KG1 (cell line): ENCODE measurements at regions not wholly inside any gene's neighbourhood (a gene's known extent, or its start where the extent isn't known, plus 50 kb on each side); places are given as distances from the start of the nearest gene placed in this dataset.

Source experiments
- DNase-seq: peaks from one replicate; lab custom pipeline; 2025; lab: John Stamatoyannopoulos, UW

DNA sequence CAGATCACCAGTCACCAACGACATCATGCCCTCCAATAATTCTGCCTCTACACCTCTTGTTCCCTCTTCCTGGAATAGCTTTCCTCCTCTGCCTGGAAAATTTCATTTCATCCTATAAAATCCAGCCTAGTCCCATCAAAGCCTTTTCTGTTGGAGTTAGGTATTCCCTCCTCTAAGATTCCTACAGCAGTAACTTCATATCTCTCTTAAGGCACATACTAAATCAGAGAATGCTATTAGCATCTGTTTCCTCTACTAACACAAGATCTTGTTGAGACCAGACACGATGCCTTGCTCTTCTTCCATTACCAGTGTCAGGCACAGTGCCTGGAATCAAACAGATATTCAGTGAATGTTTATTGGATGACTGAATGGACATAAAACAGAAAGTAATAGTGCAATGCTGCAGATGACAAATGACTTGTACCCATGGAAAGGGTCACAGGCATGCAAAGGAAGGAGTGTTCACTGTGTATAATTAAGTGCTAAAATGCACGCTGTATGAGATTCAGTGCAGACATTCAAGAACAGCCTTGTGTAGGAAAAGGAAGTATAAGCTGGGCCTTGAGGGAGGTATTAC, 342.0 kb upstream of the ACVR2A start:
- DNase-seq = no peak

DNA sequence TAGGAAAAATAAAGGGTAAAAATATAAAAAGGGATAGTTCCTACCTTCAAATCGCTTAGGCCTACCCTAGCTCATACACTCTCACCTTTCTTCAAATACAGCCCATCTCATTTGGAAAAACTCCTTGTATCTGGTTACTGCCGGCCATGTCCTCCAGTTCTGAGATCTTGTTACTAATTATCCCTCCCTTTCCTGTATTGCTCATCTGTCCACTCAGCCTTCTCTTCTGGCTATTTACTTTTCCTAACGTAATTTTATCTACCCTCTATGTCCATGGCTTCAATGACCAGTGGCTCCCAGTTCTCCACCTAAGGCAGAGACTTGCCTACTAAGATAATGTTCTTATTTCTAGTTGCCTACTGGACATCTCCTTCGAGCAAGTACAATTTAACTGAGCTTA, 342.9 kb upstream of the ACVR2A start:
- no peak for DNase-seq

DNA sequence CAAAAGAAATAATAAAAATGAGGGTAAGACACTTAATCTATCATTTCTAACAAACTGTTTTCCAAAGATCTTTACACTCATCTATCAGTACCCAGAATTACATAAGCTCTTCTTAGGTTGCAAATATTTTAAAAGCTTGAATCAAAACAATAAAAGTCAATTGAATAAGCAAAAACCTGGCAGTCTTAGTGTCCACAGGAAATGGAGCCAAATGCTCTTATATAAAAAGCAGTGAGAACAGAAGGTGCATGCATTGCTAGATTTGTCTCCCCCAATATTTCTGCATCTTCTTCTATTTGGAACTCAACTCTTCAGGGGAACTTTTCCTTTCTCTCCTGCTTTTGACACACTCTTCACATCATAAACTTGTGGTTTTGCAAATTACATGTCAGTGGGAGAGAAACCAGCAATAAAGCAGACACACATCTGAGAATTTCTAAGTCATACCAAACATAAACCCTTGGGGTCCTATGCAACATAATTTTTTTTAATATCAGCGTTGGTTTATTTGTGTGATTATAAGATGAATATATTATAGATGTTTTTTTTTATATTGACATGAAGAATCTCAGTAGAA, 343.9 kb upstream of the ACVR2A start:
- DNase-seq = no peak

DNA sequence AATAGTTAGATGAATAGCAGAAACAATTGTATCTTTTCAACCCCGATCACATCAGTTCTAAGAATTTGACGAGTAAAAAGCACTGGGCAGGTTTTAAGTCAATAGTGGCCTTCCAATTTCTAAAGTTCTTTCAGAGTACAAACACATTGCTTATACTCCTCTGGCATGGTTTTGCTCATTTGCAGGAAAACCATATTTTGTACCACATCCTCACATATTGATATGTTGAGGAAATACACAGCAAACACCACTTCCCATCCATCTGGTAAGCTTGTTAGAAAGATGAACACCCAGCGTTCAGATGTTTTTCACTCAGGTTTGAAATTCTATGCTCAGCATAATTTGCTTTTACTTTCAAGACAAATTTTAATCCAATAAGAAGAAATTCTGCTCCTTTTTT, 344.6 kb upstream of the ACVR2A start:
- peak; percentile 63 for DNase-seq

DNA sequence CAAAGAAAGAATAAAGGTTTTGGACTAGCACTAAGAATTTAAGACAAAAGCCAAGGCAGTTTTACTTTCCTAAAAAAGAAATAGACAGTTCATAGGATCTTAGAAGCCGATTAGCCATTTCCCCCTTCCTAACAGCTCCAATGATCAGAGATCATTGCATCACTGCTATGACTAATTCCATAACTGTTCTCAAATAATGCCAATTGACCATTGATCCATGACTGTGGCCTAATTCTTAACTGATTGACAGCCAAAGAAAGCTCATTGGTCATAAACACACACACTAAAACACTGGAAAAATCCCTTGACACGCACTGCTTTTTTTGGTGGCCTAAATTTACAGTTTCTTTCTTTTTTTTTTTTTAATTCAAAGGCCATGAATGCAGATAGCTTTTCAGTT, 345.0 kb upstream of the ACVR2A start:
- peak; percentile 59 for DNase-seq

DNA sequence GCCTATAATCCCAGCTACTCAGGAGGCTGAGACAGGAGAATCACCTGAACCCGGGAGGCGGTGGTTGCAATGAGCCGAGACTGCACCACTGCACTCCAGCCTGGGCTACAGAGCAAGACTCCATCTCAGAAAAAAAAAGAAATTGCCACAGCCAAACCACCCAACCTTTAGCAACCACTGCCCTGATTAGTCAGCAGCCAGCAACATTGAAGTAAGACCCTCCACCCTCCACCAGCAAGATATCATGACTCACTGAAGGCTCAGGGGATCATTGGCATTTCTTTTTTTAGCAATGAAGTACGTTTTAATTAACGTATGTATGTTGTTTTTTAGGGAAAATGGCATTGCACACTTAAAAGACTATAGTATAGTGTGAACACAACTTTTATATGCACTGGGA, 349.1 kb upstream of the ACVR2A start:
- DNase-seq = no peak

DNA sequence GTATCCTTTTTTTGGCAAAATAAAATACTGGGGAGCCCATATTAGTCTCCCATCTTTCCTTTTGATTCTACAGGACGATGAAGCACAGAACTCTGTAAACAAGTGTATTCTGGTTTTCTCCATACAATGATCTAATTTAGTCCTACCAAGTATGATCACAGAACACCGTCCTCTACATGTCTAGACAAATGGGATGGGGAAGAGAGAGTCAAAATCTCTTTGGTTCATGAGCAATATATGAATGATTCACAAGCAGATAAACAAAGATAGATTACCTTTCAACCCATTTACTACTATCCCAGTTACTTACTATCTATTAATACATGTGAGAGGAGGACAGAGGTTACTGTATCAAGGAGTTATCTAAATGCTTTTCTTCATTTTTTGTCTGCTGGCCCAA, 352.4 kb upstream of the ACVR2A start:
- no peak for DNase-seq

DNA sequence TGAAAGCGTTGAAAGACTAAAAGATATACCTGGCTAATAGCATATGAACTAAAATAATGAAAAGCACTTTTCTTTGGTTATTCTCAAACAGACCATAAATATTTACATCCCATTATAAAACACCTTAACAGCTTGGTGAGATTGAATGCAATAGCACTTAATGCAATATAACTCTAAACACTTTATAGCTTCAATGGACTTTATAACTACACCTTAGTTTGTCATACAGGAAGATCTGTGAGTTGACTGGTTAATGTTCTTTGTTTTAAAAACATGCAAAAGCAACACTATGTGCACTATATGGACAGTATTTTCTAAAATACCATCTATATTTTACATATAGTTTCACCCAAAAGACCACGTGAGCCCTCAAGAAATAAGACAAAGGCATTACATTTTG, 353.3 kb upstream of the ACVR2A start:
- no peak for DNase-seq

DNA sequence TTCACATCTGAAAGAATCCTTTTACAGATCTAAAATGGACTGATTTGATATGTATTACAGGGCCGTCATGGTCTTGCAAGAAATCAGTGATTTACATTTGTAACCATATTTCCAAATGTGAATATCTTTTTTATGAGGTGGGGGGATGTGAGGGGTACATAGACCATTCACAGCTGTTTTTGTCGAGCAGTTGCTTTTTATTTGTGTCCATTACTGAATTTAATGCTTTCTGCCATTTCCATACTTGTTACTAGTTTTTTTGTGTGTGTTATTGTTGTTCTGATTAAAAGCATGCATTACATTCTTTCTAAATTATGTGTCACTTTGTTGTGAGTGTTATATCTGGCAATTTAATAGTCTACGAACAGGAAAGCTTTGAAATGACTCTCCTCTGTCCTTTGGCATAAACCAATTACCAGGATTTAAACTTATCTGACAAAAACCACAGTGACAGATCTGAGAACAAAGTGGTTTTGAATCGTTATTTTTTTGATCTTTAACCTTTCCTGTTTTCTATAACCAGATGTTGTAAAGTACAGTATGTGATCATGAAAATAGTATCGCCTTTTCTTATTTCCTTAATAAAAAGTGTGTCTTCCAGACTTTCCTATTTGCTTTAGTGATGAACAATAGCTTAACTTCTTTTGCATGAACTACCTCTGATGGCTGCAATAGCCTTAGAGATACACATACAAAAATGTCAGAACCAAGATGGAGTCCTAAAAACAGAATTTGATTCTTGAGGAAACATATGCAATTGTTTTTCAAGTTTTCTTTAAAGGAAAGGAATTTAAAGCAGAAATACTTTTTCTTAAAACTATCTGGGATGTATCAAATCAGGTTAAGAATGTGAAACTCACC, 354.2 kb upstream of the ACVR2A start:
- no peak for DNase-seq

DNA sequence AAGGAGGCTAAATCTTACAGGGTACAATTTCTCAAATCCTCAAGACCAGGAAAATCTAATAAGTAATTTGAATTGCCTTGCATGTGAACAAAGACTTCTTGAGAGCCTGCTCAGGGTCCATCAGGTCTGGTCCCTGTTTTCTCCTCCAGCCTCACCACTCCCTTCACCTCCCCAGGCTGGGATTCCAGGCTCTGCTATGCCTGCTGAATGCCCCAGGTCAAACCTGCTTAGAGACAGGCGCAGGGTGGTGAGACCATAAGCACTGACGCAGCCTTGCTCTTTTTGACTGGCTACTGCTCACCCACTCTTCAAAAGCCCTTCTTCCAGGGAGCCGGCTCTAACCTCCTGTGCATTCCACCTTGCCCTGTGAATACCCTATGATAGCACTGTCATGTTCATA, 356.4 kb upstream of the ACVR2A start:
- no peak for DNase-seq

DNA sequence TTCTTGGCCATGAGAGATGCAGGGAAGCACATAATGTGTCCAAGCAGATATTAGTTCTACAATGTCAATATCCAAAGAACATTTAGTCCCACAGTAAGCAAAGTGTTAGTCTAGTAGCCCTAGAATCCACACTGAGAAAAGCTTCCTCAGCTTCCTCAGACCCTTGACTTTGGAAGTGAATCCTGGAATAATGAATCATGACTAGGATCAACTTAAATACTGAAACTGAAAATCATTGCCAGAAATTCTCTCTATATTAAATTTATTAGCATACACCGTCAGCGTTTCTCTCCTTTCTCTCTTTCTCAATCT, 356.9 kb upstream of the ACVR2A start:
- DNase-seq = no peak

DNA sequence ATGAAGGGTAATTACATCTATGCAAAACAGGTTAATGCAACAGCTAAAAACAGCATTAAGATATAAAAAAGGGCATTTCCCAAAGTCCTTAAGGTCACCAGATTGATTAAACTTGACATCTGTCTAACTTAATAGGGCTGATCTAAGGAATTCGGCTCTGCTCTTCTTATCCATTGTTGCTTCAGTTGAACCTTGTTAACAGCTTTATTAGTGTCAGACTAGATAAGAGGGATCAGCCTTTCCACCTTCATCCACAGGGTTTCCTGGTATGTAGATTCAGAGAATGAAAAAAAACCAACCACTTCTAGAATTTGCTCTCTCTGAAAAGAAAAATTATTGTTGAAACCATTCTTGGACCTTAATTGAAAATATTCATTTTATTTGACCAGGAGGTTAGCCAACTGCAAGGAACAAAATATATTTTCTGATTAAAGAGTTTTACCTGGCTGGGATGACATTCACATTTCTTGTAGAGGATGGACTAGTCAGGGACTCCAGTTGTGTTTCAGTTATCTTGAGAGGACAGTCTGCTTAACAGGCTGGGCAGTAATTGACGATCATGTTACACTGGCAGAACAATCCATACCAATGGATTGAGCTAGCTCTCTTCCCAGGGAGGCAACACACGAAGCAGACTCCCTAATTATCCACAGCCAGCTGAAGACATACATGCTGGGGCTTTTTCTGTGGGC, 357.4 kb upstream of the ACVR2A start:
- DNase-seq = no peak

DNA sequence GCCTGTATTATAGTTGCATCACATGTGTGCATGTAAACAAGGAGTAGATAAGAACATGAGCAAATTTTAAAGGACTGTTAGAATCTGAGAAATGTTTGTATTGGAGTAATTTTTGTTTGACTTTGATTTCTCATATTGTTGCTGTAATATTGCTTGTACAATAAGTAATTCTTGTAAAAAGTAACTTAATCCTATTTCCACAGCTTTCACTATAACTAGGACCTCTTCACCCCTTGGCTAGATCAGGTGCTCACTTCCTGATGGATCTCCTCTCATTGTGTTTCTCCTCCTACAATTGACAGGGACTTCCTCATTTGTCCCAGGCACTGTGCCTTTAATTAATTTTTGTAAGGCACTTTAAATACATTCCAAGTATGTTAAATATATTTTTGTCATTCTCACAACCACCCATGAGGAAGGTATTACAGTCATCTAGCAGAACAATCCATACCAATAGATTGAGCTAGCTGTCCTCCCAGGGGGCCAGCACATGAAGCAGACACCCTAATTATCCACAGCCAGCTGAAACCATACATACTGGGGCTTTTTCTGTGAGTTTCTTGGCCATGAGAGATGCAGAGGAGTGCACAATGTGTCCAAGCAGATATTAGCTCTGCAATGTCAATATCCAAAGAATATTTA, 359.5 kb upstream of the ACVR2A start:
- DNase-seq = no peak

DNA sequence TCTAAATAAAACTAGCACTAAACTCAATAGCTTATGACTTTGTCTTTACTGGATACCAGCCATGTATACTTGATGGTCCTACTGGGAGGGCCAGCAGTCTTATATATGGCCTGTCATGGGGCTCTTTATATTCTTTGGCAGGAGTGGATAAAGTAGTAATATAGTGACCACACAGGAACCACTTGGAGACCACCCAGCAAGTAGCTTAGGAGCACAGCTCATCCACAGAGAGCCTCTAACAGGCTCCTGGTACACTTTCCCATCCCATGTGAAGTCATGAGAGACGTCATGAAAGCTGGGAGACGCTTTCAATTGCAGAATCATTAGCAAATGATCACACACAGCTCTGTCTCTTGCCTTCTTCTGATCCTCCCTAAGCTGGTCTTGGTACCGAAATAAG, 360.9 kb upstream of the ACVR2A start:
- no peak for DNase-seq

DNA sequence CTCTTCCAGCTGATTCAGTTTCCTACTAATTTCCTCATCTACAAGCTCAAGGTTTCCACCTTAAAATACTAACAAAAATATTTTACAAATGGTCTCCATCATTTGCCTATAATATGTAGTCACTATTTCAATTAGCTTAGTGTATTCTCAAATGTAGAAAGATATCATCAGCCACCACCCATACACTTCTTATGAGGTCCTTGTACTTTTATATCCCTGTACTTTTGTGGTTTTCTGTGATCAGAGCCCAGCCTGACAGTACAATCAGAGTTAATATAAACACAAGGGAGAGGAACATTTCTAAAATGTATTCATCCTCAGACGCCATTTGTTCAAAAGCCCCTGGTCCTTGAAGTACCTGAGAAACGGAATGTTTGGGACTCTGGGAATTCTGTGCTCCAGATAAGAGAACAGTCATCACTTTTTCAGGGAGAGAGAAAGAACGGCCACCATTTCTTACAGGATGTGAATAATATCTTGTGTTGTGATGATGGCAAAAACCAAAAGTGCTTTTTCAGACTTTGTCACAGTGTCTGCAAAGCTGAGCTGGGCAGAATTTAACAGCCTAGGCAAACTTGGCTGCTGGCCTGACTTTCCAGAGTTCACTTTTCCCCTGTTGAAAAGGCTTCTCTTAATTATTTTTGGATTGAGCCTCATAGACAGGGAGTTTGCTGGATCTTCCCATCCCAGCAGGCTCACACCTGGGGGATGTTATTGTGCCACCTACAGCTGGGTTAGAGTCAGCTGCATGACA, 361.7 kb upstream of the ACVR2A start:
- no peak for DNase-seq

DNA sequence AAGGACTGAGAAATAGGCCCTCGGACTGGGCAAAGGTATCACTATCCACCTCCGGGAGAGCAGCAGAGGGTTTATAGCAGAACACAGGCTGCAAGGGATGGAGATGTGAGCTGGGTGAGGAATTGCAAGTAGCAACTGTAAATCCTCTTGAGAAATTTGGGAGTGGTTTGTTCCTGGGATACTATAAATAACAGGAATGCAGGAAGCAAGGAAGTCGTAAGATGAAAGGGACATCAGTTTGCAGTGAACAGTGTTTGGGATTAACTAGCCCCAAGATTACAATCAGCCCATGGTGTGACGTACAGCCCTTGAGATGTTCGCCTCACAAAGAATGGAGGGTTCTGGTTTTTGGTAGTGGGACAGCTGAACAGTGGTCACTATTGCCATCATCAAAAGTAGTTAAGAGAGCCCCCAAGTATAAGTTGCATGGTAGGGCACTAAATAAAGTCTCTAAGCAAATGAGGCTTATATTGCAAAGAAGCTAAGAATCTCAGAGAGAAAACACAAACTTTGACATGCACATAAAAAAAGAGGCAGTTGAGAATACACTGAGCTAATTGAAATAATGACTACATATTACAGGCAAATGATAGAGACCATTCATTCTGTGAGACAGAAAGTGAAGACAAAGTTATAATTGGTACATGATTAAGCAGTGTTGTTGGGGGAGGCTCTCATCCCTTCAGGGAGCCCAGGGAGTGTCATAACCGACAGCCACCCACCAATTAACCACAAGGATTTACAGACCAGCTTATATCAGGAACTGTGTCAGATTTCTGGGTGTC, 362.5 kb upstream of the ACVR2A start:
- no peak for DNase-seq

DNA sequence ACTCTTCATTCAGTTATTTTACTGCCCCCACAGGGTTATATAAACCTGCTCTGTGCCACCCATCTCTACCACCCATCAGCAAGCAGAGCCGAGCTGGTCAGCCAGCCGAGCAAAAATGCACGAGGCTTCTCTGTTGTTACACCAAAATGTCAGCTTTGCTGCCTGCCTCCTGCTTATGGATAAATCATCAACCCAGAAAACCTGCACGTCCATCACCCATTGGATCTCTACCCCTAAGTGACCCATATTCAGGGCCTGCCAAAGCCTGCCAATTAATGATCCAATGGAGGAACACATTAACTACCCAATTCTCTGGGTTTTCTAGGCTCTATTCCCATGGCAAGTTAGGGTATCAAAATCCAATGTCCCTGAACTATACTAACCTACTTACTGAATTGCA, 365.5 kb upstream of the ACVR2A start:
- no peak for DNase-seq

DNA sequence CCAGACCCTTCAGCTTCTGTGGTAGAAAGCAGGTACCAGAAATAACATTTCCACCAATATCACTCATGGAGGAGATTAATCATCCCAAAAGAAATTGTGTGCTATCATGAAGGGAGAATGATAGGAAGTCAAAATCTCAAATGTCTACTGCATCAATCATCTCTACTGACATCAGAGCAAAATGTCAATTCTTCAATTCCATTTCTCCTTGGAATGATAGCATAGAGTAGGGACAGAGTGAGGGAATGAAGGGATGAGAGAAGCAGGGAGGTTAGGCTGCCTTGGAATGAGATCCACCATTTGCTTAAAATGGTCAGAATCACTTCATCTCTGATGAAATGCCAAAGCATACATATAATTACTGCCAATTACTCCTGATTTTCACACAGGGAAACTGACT, 371.8 kb upstream of the ACVR2A start:
- no peak for DNase-seq

DNA sequence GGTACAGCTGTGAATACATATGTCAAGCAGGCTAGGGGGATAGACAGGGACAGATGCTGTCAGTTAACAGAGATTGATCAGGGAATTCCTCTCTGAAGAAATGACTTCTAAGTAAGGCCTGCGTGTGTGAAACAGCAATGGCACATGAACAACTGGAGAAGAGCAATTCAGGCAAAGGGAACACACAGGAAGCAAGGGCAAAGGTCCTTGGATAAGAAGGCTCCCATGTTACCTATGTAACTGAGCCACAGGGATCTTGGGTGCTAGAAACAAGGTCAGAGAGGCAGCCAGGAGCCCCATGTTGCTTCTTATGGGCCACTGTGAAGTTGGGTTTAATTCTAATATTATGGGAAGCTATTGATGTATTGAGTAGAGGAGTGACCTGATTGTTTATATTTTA, 373.7 kb upstream of the ACVR2A start:
- DNase-seq = no peak

DNA sequence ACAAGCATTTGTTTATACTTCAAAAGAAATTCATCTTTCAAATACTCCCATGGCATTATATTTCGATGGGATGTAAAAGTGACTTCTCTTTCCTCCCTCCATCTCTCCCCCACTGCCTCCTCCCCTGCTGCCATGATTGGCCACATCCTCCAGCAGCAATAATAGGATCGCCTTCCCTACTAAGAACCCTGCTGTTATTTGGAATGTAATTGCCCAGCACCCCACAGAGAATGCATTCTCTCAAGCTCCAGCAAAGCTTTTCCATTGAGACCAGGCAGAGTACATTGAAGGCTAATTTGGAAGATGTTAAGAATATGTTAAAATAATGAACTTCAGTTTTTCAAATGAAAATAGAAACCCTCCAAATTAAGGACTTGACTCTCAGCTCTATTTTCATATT, 375.4 kb upstream of the ACVR2A start:
- DNase-seq = no peak

DNA sequence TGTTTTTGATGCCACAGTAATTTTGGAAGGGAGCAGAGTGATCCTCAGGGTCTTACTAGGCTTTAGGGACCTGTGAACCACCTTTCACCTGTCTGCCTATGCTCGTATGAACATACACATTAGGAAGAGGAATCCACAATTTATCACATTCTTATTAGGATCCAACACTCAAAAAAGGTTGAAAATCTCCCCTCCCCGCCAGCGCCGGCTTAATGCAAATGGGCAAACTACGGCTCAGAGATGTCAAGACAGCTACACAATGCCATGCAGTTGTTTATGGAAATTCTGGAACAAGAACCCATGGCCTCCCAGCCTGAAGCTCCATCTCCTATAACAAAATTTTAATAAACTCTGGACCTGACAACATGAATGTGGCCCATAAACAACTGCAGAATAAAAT, 375.9 kb upstream of the ACVR2A start:
- no peak for DNase-seq
